SH-SY5Y (cell line): ENCODE measurements at regions not wholly inside any gene's neighbourhood (a gene's known extent, or its start where the extent isn't known, plus 50 kb on each side); places are given as distances from the start of the nearest gene placed in this dataset.

ENCODE experiments used
- GATA2 ChIP-seq: IDR thresholded peaks from 2 replicates; pipeline ENCODE4 v1.6.1; 2011; ENCODE audit warnings: mild to moderate bottlenecking, low read depth, low read length
- GATA3 ChIP-seq: IDR thresholded peaks from 2 replicates; pipeline ENCODE4 v1.6.1; 2011; ENCODE audit warnings: low read depth, mild to moderate bottlenecking, low read length, moderate library complexity

GRCh38 chr3:1700650-1701049, 398.0 kb upstream of the CNTN4 start:
- TF ChIP-seq GATA2 (no peak), GATA3 (no peak)
